ENCODE measurements at regions not wholly inside any gene's neighbourhood (a gene's known extent, or its start where the extent isn't known, plus 50 kb on each side); places are given as distances from the start of the nearest gene placed in this dataset.

DNA sequence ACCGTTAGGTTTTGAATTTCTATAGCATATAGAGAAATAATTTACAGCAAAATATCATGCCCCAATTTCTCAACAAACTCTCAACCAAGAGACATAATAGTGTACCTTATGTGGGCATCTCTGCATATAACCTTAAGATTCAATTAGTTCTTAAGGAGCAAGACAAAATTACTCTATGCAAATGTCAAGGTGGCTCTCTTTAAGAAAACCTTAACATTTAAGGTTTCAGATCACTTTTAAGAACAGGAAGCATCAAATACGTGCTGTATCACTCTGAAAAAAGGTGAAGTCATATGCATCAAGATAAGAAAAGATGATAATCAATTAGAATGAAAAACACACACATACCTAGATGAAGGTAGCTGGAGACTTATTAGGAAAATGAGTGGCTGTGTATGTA is 728.0 kb downstream of the FLRT2 start:
- H3K27me3 ChIP-seq (ENCODE audit: insufficient read depth, low read depth) = no peaks in the 10 kb centered on the region
- TF ChIP-seq, protein P1, sequence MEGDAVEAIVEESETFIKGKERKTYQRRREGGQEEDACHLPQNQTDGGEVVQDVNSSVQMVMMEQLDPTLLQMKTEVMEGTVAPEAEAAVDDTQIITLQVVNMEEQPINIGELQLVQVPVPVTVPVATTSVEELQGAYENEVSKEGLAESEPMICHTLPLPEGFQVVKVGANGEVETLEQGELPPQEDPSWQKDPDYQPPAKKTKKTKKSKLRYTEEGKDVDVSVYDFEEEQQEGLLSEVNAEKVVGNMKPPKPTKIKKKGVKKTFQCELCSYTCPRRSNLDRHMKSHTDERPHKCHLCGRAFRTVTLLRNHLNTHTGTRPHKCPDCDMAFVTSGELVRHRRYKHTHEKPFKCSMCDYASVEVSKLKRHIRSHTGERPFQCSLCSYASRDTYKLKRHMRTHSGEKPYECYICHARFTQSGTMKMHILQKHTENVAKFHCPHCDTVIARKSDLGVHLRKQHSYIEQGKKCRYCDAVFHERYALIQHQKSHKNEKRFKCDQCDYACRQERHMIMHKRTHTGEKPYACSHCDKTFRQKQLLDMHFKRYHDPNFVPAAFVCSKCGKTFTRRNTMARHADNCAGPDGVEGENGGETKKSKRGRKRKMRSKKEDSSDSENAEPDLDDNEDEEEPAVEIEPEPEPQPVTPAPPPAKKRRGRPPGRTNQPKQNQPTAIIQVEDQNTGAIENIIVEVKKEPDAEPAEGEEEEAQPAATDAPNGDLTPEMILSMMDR (conservative IDR thresholded peaks at IDR 0.05; ENCODE audit: low read depth, low read length) = no peak
- H3K4me2 ChIP-seq = no peak overlapping the region
- no peaks in the 10 kb centered on the region for H4K20me1 ChIP-seq (ENCODE audit: insufficient read depth)
- no peaks in the 10 kb centered on the region for H3K79me2 ChIP-seq (ENCODE audit: insufficient read depth, low read depth)
- H3K4me3 ChIP-seq (IDR thresholded peaks at IDR 0.05; ENCODE audit: insufficient read depth, low read depth, low read length) = no peak overlapping the region
- no peaks in the 10 kb centered on the region for H3K36me3 ChIP-seq (ENCODE audit: insufficient read depth)
- H3K27ac ChIP-seq = no peak overlapping the region
- no peaks in the 10 kb centered on the region for H3K4me1 ChIP-seq (ENCODE audit: low read depth, poor library complexity, severe bottlenecking)
- no peak overlapping the region for H3K9ac ChIP-seq
- H2AFZ ChIP-seq (ENCODE audit: low read depth) = no peak overlapping the region

DNA sequence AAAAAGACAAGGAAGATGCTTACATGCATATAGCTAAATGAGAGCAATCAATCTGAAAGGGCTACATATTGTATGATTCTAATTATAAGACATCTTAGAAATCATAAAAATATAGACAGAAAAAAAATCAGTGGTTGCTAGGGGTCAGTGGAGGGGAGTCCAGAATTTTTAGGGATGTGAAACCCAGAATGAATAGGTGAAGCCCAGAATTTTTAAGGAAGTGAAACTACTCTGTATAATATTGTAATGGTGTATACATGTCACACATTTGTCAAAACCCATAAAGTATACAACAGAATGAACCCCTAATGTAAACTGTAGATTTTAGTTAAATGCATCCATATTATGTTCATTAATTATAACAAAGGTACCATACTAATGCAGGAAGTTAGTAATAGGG is 713.2 kb downstream of the FLRT2 start:
- Histone ChIP-seq H3K4me3 (IDR thresholded peaks at IDR 0.05; ENCODE audit: insufficient read depth, low read depth, low read length) (no peak overlapping the region), H3K36me3 (ENCODE audit: insufficient read depth) (no peaks in the 10 kb centered on the region), H3K9ac (no peak overlapping the region), H3K4me2 (no peak overlapping the region), H3K27me3 (ENCODE audit: insufficient read depth, low read depth) (no peaks in the 10 kb centered on the region), H3K4me1 (ENCODE audit: low read depth, poor library complexity, severe bottlenecking) (no peaks in the 10 kb centered on the region), H3K79me2 (ENCODE audit: insufficient read depth, low read depth) (no peaks in the 10 kb centered on the region), H4K20me1 (ENCODE audit: insufficient read depth) (no peaks in the 10 kb centered on the region), H3K27ac (no peak overlapping the region), H2AFZ (ENCODE audit: low read depth) (no peak overlapping the region)
- TF ChIP-seq, protein P1 (conservative IDR thresholded peaks at IDR 0.05; ENCODE audit: low read depth, low read length) = no peak

DNA sequence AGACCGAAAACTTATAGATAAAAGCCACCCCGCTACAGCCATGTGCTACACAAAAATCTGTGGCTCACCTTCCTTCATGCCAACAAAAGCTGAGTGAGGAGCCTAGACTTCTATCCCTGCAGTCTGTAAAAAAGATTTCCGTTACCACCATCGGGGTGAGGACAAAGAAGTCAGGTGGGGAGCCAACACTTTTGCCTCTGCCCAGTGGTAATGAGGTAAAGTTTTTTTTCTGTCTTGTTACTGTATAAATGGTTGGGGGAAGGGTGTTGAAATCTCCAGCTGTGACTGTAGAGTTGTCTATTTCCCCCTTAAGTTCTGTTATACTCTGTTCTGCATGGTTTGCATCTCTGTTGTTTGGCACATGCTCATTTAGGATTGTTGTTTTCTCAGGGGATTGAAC is 707.8 kb downstream of the FLRT2 start:
- H3K36me3 ChIP-seq (ENCODE audit: insufficient read depth) = no peaks in the 10 kb centered on the region
- no peak overlapping the region for H3K9ac ChIP-seq
- no peak overlapping the region for H2AFZ ChIP-seq (ENCODE audit: low read depth)
- no peaks in the 10 kb centered on the region for H3K27me3 ChIP-seq (ENCODE audit: insufficient read depth, low read depth)
- no peak overlapping the region for H3K4me3 ChIP-seq (IDR thresholded peaks at IDR 0.05; ENCODE audit: insufficient read depth, low read depth, low read length)
- no peaks in the 10 kb centered on the region for H3K79me2 ChIP-seq (ENCODE audit: insufficient read depth, low read depth)
- no peaks in the 10 kb centered on the region for H4K20me1 ChIP-seq (ENCODE audit: insufficient read depth)
- no peak overlapping the region for H3K4me2 ChIP-seq
- TF ChIP-seq, protein P1 (conservative IDR thresholded peaks at IDR 0.05; ENCODE audit: low read depth, low read length) = no peak
- H3K27ac ChIP-seq = no peak overlapping the region
- no peaks in the 10 kb centered on the region for H3K4me1 ChIP-seq (ENCODE audit: low read depth, poor library complexity, severe bottlenecking)

DNA sequence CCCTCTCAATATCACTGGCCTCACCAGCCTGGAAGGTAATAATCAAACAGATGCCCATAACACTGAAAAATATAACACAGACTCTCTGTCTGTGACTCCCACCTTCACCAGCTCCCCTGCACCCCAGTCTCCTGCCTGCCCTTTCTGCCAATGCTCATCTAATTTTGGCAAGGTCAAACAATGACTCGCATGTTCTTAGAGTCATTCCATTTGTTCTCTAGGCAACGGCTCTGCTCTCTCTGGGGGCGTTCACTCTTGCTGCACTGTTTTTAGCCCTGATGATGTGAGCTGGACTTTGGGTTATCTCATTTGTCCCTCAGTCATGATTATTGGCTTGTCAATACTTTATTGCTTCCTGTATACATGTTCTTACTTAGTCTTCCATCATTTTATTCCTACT is 691.8 kb downstream of the FLRT2 start:
- Histone ChIP-seq H3K4me3 (IDR thresholded peaks at IDR 0.05; ENCODE audit: insufficient read depth, low read depth, low read length) (no peak overlapping the region), H4K20me1 (ENCODE audit: insufficient read depth) (no peaks in the 10 kb centered on the region), H2AFZ (ENCODE audit: low read depth) (no peak overlapping the region), H3K9ac (no peak overlapping the region), H3K27me3 (ENCODE audit: insufficient read depth, low read depth) (no peaks in the 10 kb centered on the region), H3K27ac (no peak overlapping the region), H3K4me2 (no peak overlapping the region), H3K36me3 (ENCODE audit: insufficient read depth) (no peaks in the 10 kb centered on the region), H3K79me2 (ENCODE audit: insufficient read depth, low read depth) (no peaks in the 10 kb centered on the region), H3K4me1 (ENCODE audit: low read depth, poor library complexity, severe bottlenecking) (no peaks in the 10 kb centered on the region)
- TF ChIP-seq, protein P1 (conservative IDR thresholded peaks at IDR 0.05; ENCODE audit: low read depth, low read length) = no peak

DNA sequence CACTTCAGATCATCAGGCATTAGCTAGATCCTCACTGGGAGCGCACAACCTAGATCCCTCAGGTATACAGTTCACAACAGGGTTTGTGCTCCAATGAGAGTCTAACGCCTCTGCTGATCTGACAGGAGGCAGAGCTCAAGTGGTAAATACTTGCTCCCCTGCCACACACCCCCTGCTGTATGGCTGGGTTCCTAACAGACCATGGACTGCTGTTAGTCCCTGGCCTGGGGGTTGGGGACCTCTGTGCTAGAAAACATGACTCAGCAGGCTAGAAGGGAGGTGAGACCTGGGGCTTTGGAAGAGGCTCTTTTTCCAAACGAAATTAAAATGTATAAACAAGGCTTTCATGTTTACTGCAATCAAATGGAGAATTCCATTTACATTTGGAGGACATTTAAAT is 691.1 kb downstream of the FLRT2 start:
- Histone ChIP-seq H3K9ac (no peak overlapping the region), H3K4me2 (no peak overlapping the region), H3K27ac (no peak overlapping the region), H3K4me3 (IDR thresholded peaks at IDR 0.05; ENCODE audit: insufficient read depth, low read depth, low read length) (no peak overlapping the region), H3K79me2 (ENCODE audit: insufficient read depth, low read depth) (no peaks in the 10 kb centered on the region), H3K36me3 (ENCODE audit: insufficient read depth) (no peaks in the 10 kb centered on the region), H3K27me3 (ENCODE audit: insufficient read depth, low read depth) (no peaks in the 10 kb centered on the region), H4K20me1 (ENCODE audit: insufficient read depth) (no peaks in the 10 kb centered on the region), H3K4me1 (ENCODE audit: low read depth, poor library complexity, severe bottlenecking) (no peaks in the 10 kb centered on the region), H2AFZ (ENCODE audit: low read depth) (no peak overlapping the region)
- TF ChIP-seq, protein P1 (conservative IDR thresholded peaks at IDR 0.05; ENCODE audit: low read depth, low read length) = no peak

All from KMS-11 (cell line).